Mononuclear cell (primary cell): ENCODE measurements at regions not wholly inside any gene's neighbourhood (a gene's known extent, or its start where the extent isn't known, plus 50 kb on each side); places are given as distances from the start of the nearest gene placed in this dataset.

Source experiments
- H3K27me3 ChIP-seq: 2 replicates; pipeline ENCODE4 v1.6.0; 2011; ENCODE audit warnings: low read length, control low read depth; ENCODE audit not compliant: insufficient read depth
- H3K4me1 ChIP-seq: 2 replicates; pipeline ENCODE4 v1.5.1; 2011; ENCODE audit warnings: mild to moderate bottlenecking, low read length, control low read depth; ENCODE audit not compliant: insufficient read depth
- H3K4me3 ChIP-seq: 2 replicates; pipeline ENCODE4 v1.5.1; 2011; ENCODE audit warnings: mild to moderate bottlenecking, low read length, moderate library complexity
- H3K9me3 ChIP-seq: 2 replicates; pipeline ENCODE4 v1.5.1; 2011; ENCODE audit warnings: low read depth, mild to moderate bottlenecking, control low read depth, low read length

- no peaks in the 10 kb centered on the region for H3K27me3 ChIP-seq
- no peaks in the 10 kb centered on the region for H3K9me3 ChIP-seq
- H3K4me3 ChIP-seq = no peak overlapping the region
- H3K4me1 ChIP-seq = no peaks in the 10 kb centered on the region
Measured at GRCh38 chr9:109584205-109584604, 86.1 kb upstream of the PTPN3 start.

- H3K9me3 ChIP-seq = no peaks in the 10 kb centered on the region
Measured at GRCh38 chr9:109585796-109586195, 87.7 kb upstream of the PTPN3 start.

GRCh38 chr9:109586993-109587392, 88.9 kb upstream of the PTPN3 start:
- Histone ChIP-seq H3K27me3 (no peaks in the 10 kb centered on the region), H3K4me3 (no peak overlapping the region), H3K9me3 (no peaks in the 10 kb centered on the region), H3K4me1 (no peaks in the 10 kb centered on the region)

More at GRCh38 chr9:109585796-109586195, 87.7 kb upstream of the PTPN3 start:
- Histone ChIP-seq H3K27me3 (no peaks in the 10 kb centered on the region), H3K4me3 (no peak overlapping the region), H3K4me1 (no peaks in the 10 kb centered on the region)

GRCh38 chr9:109588415-109588814, 90.3 kb upstream of the PTPN3 start:
- H3K9me3 ChIP-seq = no peaks in the 10 kb centered on the region
- H3K4me1 ChIP-seq = no peaks in the 10 kb centered on the region
- no peaks in the 10 kb centered on the region for H3K27me3 ChIP-seq
- H3K4me3 ChIP-seq = no peak overlapping the region

GRCh38 chr9:109590966-109591365, 92.9 kb upstream of the PTPN3 start:
- Histone ChIP-seq H3K9me3 (no peaks in the 10 kb centered on the region), H3K4me1 (no peaks in the 10 kb centered on the region), H3K4me3 (no peak overlapping the region), H3K27me3 (no peaks in the 10 kb centered on the region)

- Histone ChIP-seq H3K4me1 (no peaks in the 10 kb centered on the region), H3K27me3 (no peaks in the 10 kb centered on the region), H3K9me3 (no peaks in the 10 kb centered on the region), H3K4me3 (no peak overlapping the region)
Measured at GRCh38 chr9:109591691-109592090, 93.6 kb upstream of the PTPN3 start.

- no peaks in the 10 kb centered on the region for H3K4me1 ChIP-seq
- H3K27me3 ChIP-seq = no peaks in the 10 kb centered on the region
- H3K4me3 ChIP-seq = no peak overlapping the region
- no peaks in the 10 kb centered on the region for H3K9me3 ChIP-seq
Measured at GRCh38 chr9:109593612-109594011, 95.5 kb upstream of the PTPN3 start.

GRCh38 chr9:109597496-109597895, 99.4 kb upstream of the PTPN3 start:
- no peaks in the 10 kb centered on the region for H3K9me3 ChIP-seq
- no peak overlapping the region for H3K4me3 ChIP-seq
- no peaks in the 10 kb centered on the region for H3K4me1 ChIP-seq
- no peaks in the 10 kb centered on the region for H3K27me3 ChIP-seq

- Histone ChIP-seq H3K9me3 (no peaks in the 10 kb centered on the region), H3K27me3 (no peaks in the 10 kb centered on the region), H3K4me1 (no peaks in the 10 kb centered on the region), H3K4me3 (no peak overlapping the region)
Measured at GRCh38 chr9:109599131-109599530, 101.0 kb upstream of the PTPN3 start.

- H3K4me3 ChIP-seq = no peak overlapping the region
- no peaks in the 10 kb centered on the region for H3K4me1 ChIP-seq
- no peaks in the 10 kb centered on the region for H3K9me3 ChIP-seq
- no peaks in the 10 kb centered on the region for H3K27me3 ChIP-seq
Measured at GRCh38 chr9:109599711-109600110, 101.6 kb upstream of the PTPN3 start.

- H3K4me1 ChIP-seq = no peaks in the 10 kb centered on the region
- H3K9me3 ChIP-seq = no peaks in the 10 kb centered on the region
- no peak overlapping the region for H3K4me3 ChIP-seq
- H3K27me3 ChIP-seq = no peaks in the 10 kb centered on the region
Measured at GRCh38 chr9:109600142-109600541, 102.0 kb upstream of the PTPN3 start.

GRCh38 chr9:109601181-109601580, 103.1 kb upstream of the PTPN3 start:
- Histone ChIP-seq H3K4me1 (no peaks in the 10 kb centered on the region), H3K4me3 (no peak overlapping the region), H3K9me3 (no peaks in the 10 kb centered on the region), H3K27me3 (no peaks in the 10 kb centered on the region)

GRCh38 chr9:109602987-109603386, 104.9 kb upstream of the PTPN3 start:
- no peaks in the 10 kb centered on the region for H3K9me3 ChIP-seq
- no peaks in the 10 kb centered on the region for H3K4me1 ChIP-seq

GRCh38 chr9:109604131-109604530, 106.0 kb upstream of the PTPN3 start:
- Histone ChIP-seq H3K4me1 (no peaks in the 10 kb centered on the region), H3K27me3 (no peaks in the 10 kb centered on the region), H3K4me3 (no peak overlapping the region), H3K9me3 (no peaks in the 10 kb centered on the region)

More at GRCh38 chr9:109602987-109603386, 104.9 kb upstream of the PTPN3 start:
- no peak overlapping the region for H3K4me3 ChIP-seq
- H3K27me3 ChIP-seq = no peaks in the 10 kb centered on the region

GRCh38 chr9:109604781-109605180, 106.7 kb upstream of the PTPN3 start:
- Histone ChIP-seq H3K4me3 (no peak overlapping the region), H3K27me3 (no peaks in the 10 kb centered on the region), H3K9me3 (no peaks in the 10 kb centered on the region), H3K4me1 (no peaks in the 10 kb centered on the region)

GRCh38 chr9:109609060-109609459, 111.0 kb upstream of the PTPN3 start:
- no peak overlapping the region for H3K4me3 ChIP-seq
- H3K4me1 ChIP-seq = no peaks in the 10 kb centered on the region
- H3K27me3 ChIP-seq = no peaks in the 10 kb centered on the region
- H3K9me3 ChIP-seq = no peaks in the 10 kb centered on the region
